HEK293 (cell line): ENCODE measurements at regions not wholly inside any gene's neighbourhood (a gene's known extent, or its start where the extent isn't known, plus 50 kb on each side); places are given as distances from the start of the nearest gene placed in this dataset.
"Not testable (repeated sequence)": the region's sequence is repeated elsewhere in the genome, so short reads cannot be mapped to it uniquely, and the experiment has no call there.

Experiments
- CTCF ChIA-PET: fragments of 350-600 bp; formaldehyde crosslinking; extraction: SDS; loops from one replicate; lab custom pipeline; 2021; ENCODE audit warnings: antibody characterized with exemption; lab: Yijun Ruan, JAX
- POLR2A ChIA-PET: fragments of 300-600 bp; formaldehyde crosslinking; extraction: SDS; loops from one replicate; lab custom pipeline; 2020; ENCODE audit warnings: antibody characterized with exemption, inconsistent platforms; lab: Yijun Ruan, JAX
- H3K27ac ChIP-seq: fragments of 200-500 bp; sonication (Bioruptor generic); 2 replicates; pipeline ENCODE4 v1.5.1; 2014; ENCODE audit warnings: low read depth, low read length, control low read depth, inconsistent platforms; ENCODE audit errors: extremely low read depth
- H3K36me3 ChIP-seq, 2 experiments: fragments of 200-500 bp in 1 of 2; sonication (Bioruptor generic) in 1 of 2; 1 replicate in 1 of 2; 2 replicates in 1 of 2; pipeline ENCODE4 v1.5.1; 2014 to 2017; ENCODE audit warnings: inconsistent platforms in 2 of 2, low read length in 2 of 2; ENCODE audit not compliant: control insufficient read depth in 2 of 2, insufficient read depth in 1 of 2
- H3K4me1 ChIP-seq: fragments of 200-500 bp; sonication (Bioruptor generic); 2 replicates; pipeline ENCODE4 v1.5.1; 2014; ENCODE audit warnings: mild to moderate bottlenecking, low read length, inconsistent platforms; ENCODE audit not compliant: control insufficient read depth, insufficient read depth
- H3K4me3 ChIP-seq: 2 replicates; pipeline ENCODE4 v1.5.1; 2011; ENCODE audit warnings: low read depth, mild to moderate bottlenecking, control low read depth, low read length, moderate library complexity
- H3K9me3 ChIP-seq: fragments of 200-500 bp; sonication (Bioruptor generic); 2 replicates; pipeline ENCODE4 v1.5.1; 2014; ENCODE audit warnings: low read depth, low read length, inconsistent platforms; ENCODE audit not compliant: control insufficient read depth, insufficient read depth
- EGR2 ChIP-seq: fragments of 450-650 bp; formaldehyde crosslinking; IDR thresholded peaks from 2 replicates; pipeline ENCODE4 v1.5.1; 2016; ENCODE audit warnings: low read depth, missing biosample characterization, missing genetic modification characterization
- HOXA7 ChIP-seq: sonication (generic); formaldehyde crosslinking; IDR thresholded peaks from 2 replicates; pipeline ENCODE4 v1.8.1; 2022; ENCODE audit warnings: missing genetic modification reagents, borderline replicate concordance
- SCRT1 ChIP-seq: fragments of 450-650 bp; formaldehyde crosslinking; IDR thresholded peaks from 2 replicates; pipeline ENCODE4 v1.5.1; 2016; ENCODE audit warnings: missing biosample characterization, missing genetic modification characterization, borderline replicate concordance
- ZBTB7A ChIP-seq: fragments of 450-650 bp; formaldehyde crosslinking; IDR thresholded peaks from 2 replicates; pipeline ENCODE4 v1.5.1; 2016; ENCODE audit warnings: low read depth, missing biosample characterization, missing genetic modification characterization
- ZNF133 ChIP-seq: fragments of 450-650 bp; formaldehyde crosslinking; IDR thresholded peaks from 2 replicates; pipeline ENCODE4 v1.5.1; 2016; ENCODE audit warnings: missing biosample characterization, missing genetic modification characterization
- ZNF155 ChIP-seq: fragments of 450-650 bp; formaldehyde crosslinking; IDR thresholded peaks from 2 replicates; pipeline ENCODE4 v1.5.1; 2016; ENCODE audit warnings: missing biosample characterization, missing genetic modification characterization
- ZNF157 ChIP-seq: fragments of 450-650 bp; formaldehyde crosslinking; IDR thresholded peaks from 2 replicates; pipeline ENCODE4 v1.5.1; 2016; ENCODE audit warnings: missing biosample characterization, missing genetic modification characterization
- ZNF174 ChIP-seq: fragments of 450-650 bp; formaldehyde crosslinking; IDR thresholded peaks from 2 replicates; pipeline ENCODE4 v1.5.0; 2017; ENCODE audit warnings: missing biosample characterization, mild to moderate bottlenecking, missing genetic modification characterization
- ZNF19 ChIP-seq: fragments of 450-650 bp; formaldehyde crosslinking; IDR thresholded peaks from 2 replicates; pipeline ENCODE4; 2016; ENCODE audit warnings: missing biosample characterization, missing genetic modification characterization, low read depth
- ZNF416 ChIP-seq: fragments of 450-650 bp; formaldehyde crosslinking; IDR thresholded peaks from 2 replicates; pipeline ENCODE4 v1.5.1; 2016; ENCODE audit warnings: missing biosample characterization, missing genetic modification characterization
- ZNF426 ChIP-seq: fragments of 450-650 bp; formaldehyde crosslinking; IDR thresholded peaks from 2 replicates; pipeline ENCODE4 v1.5.1; 2017; ENCODE audit warnings: missing biosample characterization, missing genetic modification characterization, mild to moderate bottlenecking, inconsistent platforms, moderate library complexity
- ZNF610 ChIP-seq: fragments of 450-650 bp; formaldehyde crosslinking; IDR thresholded peaks from 2 replicates; pipeline ENCODE4 v1.5.1; 2016; ENCODE audit warnings: missing biosample characterization, missing genetic modification characterization, borderline replicate concordance
- ZNF629 ChIP-seq: fragments of 450-650 bp; formaldehyde crosslinking; IDR thresholded peaks from 2 replicates; pipeline ENCODE4 v1.5.1; 2017; ENCODE audit warnings: missing biosample characterization, missing genetic modification characterization
- ZNF707 ChIP-seq: fragments of 450-650 bp; formaldehyde crosslinking; IDR thresholded peaks from 2 replicates; pipeline ENCODE4 v1.5.1; 2016; ENCODE audit warnings: missing biosample characterization, missing genetic modification characterization
- ZSCAN16 ChIP-seq: fragments of 450-650 bp; formaldehyde crosslinking; IDR thresholded peaks from 2 replicates; pipeline ENCODE4 v1.5.1; 2016; ENCODE audit warnings: missing biosample characterization, missing genetic modification characterization
- ZSCAN30 ChIP-seq: fragments of 450-650 bp; IDR thresholded peaks from 2 replicates; pipeline ENCODE4 v1.5.1; 2018; ENCODE audit warnings: missing biosample characterization, mild to moderate bottlenecking, missing genetic modification characterization, moderate library complexity
- ZXDB ChIP-seq: fragments of 450-650 bp; formaldehyde crosslinking; IDR thresholded peaks from 2 replicates; pipeline ENCODE4 v1.5.1; 2016; ENCODE audit warnings: missing biosample characterization, missing genetic modification characterization
- TF ChIP-seq, protein P1 (sequence below): fragments of 450-650 bp; formaldehyde crosslinking; IDR thresholded peaks from 2 replicates; pipeline ENCODE4 v1.5.0; 2017; ENCODE audit warnings: missing biosample characterization, missing genetic modification characterization, borderline replicate concordance
- TF ChIP-seq, protein P2 (sequence below): fragments of 450-650 bp; formaldehyde crosslinking; IDR thresholded peaks from 2 replicates; pipeline ENCODE4 v1.5.1; 2016; ENCODE audit warnings: missing biosample characterization, missing genetic modification characterization
- TF ChIP-seq, protein P3 (sequence below): fragments of 450-650 bp; formaldehyde crosslinking; IDR thresholded peaks from 2 replicates; pipeline ENCODE4 v1.5.1; 2016; ENCODE audit warnings: missing biosample characterization, missing genetic modification characterization

GRCh38 chr11:54979375-54979774 is 272.7 kb downstream of the OR4A5 start:
- H3K4me3 ChIP-seq: no peak overlapping the region
- no peaks in the 10 kb centered on the region for H3K36me3 ChIP-seq
- no peaks in the 10 kb centered on the region for H3K4me1 ChIP-seq
- H3K27ac ChIP-seq: no peak overlapping the region
- no peaks in the 10 kb centered on the region for H3K9me3 ChIP-seq
- TF ChIP-seq HOXA7 (no peak), ZNF426 (tag by site-specific recombination) (no peak), ZBTB7A (tag by site-specific recombination) (no peak), ZNF133 (tag by site-specific recombination) (no peak), ZNF155 (no peak), EGR2 (tag by site-specific recombination) (no peak), ZNF707 (tag by site-specific recombination) (no peak), ZNF610 (tag by site-specific recombination) (no peak), ZSCAN16 (tag by site-specific recombination) (no peak), ZNF416 (tag by site-specific recombination) (no peak), ZSCAN30 (tag by site-specific recombination) (no peak), SCRT1 (no peak), ZXDB (no peak), ZNF629 (no peak)
- TF ChIP-seq, protein P1, sequence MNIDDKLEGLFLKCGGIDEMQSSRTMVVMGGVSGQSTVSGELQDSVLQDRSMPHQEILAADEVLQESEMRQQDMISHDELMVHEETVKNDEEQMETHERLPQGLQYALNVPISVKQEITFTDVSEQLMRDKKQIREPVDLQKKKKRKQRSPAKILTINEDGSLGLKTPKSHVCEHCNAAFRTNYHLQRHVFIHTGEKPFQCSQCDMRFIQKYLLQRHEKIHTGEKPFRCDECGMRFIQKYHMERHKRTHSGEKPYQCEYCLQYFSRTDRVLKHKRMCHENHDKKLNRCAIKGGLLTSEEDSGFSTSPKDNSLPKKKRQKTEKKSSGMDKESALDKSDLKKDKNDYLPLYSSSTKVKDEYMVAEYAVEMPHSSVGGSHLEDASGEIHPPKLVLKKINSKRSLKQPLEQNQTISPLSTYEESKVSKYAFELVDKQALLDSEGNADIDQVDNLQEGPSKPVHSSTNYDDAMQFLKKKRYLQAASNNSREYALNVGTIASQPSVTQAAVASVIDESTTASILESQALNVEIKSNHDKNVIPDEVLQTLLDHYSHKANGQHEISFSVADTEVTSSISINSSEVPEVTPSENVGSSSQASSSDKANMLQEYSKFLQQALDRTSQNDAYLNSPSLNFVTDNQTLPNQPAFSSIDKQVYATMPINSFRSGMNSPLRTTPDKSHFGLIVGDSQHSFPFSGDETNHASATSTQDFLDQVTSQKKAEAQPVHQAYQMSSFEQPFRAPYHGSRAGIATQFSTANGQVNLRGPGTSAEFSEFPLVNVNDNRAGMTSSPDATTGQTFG: no peak
- TF ChIP-seq, protein P2, sequence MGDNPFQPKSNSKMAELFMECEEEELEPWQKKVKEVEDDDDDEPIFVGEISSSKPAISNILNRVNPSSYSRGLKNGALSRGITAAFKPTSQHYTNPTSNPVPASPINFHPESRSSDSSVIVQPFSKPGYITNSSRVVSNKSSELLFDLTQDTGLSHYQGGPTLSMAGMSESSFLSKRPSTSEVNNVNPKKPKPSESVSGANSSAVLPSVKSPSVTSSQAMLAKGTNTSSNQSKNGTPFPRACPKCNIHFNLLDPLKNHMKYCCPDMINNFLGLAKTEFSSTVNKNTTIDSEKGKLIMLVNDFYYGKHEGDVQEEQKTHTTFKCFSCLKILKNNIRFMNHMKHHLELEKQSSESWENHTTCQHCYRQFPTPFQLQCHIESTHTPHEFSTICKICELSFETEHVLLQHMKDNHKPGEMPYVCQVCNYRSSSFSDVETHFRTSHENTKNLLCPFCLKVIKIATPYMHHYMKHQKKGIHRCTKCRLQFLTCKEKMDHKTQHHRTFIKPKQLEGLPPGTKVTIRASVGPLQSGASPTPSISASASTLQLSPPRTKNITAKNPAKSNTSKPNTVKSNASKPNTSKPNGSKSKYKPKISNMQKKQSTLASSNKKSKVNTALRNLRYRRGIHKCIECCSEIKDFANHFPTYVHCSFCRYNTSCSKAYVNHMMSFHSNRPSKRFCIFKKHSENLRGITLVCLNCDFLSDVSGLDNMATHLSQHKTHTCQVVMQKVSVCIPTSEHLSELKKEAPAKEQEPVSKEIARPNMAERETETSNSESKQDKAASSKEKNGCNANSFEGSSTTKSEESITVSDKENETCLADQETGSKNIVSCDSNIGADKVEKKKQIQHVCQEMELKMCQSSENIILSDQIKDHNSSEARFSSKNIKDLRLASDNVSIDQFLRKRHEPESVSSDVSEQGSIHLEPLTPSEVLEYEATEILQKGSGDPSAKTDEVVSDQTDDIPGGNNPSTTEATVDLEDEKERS: no peak
- TF ChIP-seq, protein P3, sequence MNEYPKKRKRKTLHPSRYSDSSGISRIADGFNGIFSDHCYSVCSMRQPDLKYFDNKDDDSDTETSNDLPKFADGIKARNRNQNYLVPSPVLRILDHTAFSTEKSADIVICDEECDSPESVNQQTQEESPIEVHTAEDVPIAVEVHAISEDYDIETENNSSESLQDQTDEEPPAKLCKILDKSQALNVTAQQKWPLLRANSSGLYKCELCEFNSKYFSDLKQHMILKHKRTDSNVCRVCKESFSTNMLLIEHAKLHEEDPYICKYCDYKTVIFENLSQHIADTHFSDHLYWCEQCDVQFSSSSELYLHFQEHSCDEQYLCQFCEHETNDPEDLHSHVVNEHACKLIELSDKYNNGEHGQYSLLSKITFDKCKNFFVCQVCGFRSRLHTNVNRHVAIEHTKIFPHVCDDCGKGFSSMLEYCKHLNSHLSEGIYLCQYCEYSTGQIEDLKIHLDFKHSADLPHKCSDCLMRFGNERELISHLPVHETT: no peak
- POLR2A ChIA-PET: no interaction called here
- CTCF ChIA-PET: interaction anchor here (1.1 kb wide), 1 partner anchor 33 kb away, joined by 3 read pairs; no protein-coding TSS in a partner anchor

- POLR2A ChIA-PET: no interaction called here
- TF ChIP-seq ZNF174 (tag by site-specific recombination) (no peak), ZNF157 (no peak), ZNF19 (no peak)
- TF ChIP-seq, protein P3: no peak
- no peaks in the 10 kb centered on the region for H3K36me3 ChIP-seq
- no peak overlapping the region for H3K4me3 ChIP-seq
- no peak overlapping the region for H3K27ac ChIP-seq
- H3K9me3 ChIP-seq: no peaks in the 10 kb centered on the region
- no peaks in the 10 kb centered on the region for H3K4me1 ChIP-seq
- CTCF ChIA-PET: interaction anchor here (0.7 kb wide), 1 partner anchor 11 kb away, joined by 3 read pairs; no protein-coding TSS in a partner anchor
These were observed 276.2 kb upstream of the TRIM48 start for GRCh38 chr11:54985731-54986130.

GRCh38 chr11:55028837-55029236 is 233.1 kb upstream of the TRIM48 start:
- H3K9me3 ChIP-seq, H3K36me3 ChIP-seq, H3K27ac ChIP-seq, POLR2A ChIA-PET, H3K4me3 ChIP-seq, H3K4me1 ChIP-seq, CTCF ChIA-PET: not testable (repeated sequence)
